Osteoblast (primary cell): ENCODE measurements at regions not wholly inside any gene's neighbourhood (a gene's known extent, or its start where the extent isn't known, plus 50 kb on each side); places are given as distances from the start of the nearest gene placed in this dataset.

ENCODE experiments used
- DNase-seq: peaks from one replicate; pipeline ENCODE4 v3.0.0; 2011; ENCODE audit warnings: low spot score, mixed read lengths; ENCODE audit not compliant: insufficient read length; ENCODE audit errors: missing footprints
- H2AFZ ChIP-seq: 2 replicates; pipeline ENCODE4 v1.6.0; 2011; ENCODE audit warnings: mild to moderate bottlenecking, low read length
- H3K27ac ChIP-seq: 2 replicates; pipeline ENCODE4 v1.5.1; 2011; ENCODE audit warnings: mild to moderate bottlenecking, low read depth, low read length, moderate library complexity
- H3K27me3 ChIP-seq: 2 replicates; pipeline ENCODE4 v1.6.0; 2012; ENCODE audit warnings: mild to moderate bottlenecking, control low read depth, inconsistent platforms, low read length, moderate library complexity; ENCODE audit not compliant: insufficient read depth
- H3K36me3 ChIP-seq: 2 replicates; pipeline ENCODE4 v1.5.1; 2011; ENCODE audit warnings: mild to moderate bottlenecking, low read length, control low read depth, moderate library complexity; ENCODE audit not compliant: insufficient read depth
- H3K4me1 ChIP-seq: 2 replicates; pipeline ENCODE4 v1.5.1; 2011; ENCODE audit warnings: mild to moderate bottlenecking, low read length, control low read depth, moderate library complexity; ENCODE audit not compliant: insufficient read depth
- H3K4me2 ChIP-seq: 2 replicates; pipeline ENCODE4 v1.6.0; 2011; ENCODE audit warnings: mild to moderate bottlenecking, low read length; ENCODE audit not compliant: insufficient read depth
- H3K4me3 ChIP-seq: fragments of 200-600 bp; sonication (generic); 3 replicates; pipeline ENCODE4 v1.5.1; 2012; ENCODE audit warnings: mild to moderate bottlenecking, low read length, inconsistent platforms; ENCODE audit not compliant: insufficient read depth
- H3K79me2 ChIP-seq: 2 replicates; pipeline ENCODE4 v1.6.0; 2012; ENCODE audit warnings: mild to moderate bottlenecking, low read length, control low read depth, inconsistent platforms; ENCODE audit not compliant: insufficient read depth
- H3K9me3 ChIP-seq: 2 replicates; pipeline ENCODE4 v1.5.1; 2011; ENCODE audit warnings: low read depth, low read length, control low read depth
- H4K20me1 ChIP-seq: 2 replicates; pipeline ENCODE4 v1.6.0; 2012; ENCODE audit warnings: mild to moderate bottlenecking, low read length, control low read depth; ENCODE audit not compliant: insufficient read depth
- TF ChIP-seq, protein P1 (sequence below): IDR thresholded peaks from 2 replicates; pipeline ENCODE4 v1.5.1; 2011; ENCODE audit warnings: mild to moderate bottlenecking, low read depth, low read length, moderate library complexity; ENCODE audit errors: extremely low read depth

GRCh38 chr2:147061269-147061668 lies 783.6 kb upstream of the ACVR2A start:
- no peaks in the 10 kb centered on the region for H3K9me3 ChIP-seq
- no peak overlapping the region for H2AFZ ChIP-seq
- H3K36me3 ChIP-seq, result no peaks in the 10 kb centered on the region
- H3K4me1 ChIP-seq, result no peaks in the 10 kb centered on the region
- no peak overlapping the region for H3K4me2 ChIP-seq
- no peaks in the 10 kb centered on the region for H3K79me2 ChIP-seq
- H4K20me1 ChIP-seq, result no peaks in the 10 kb centered on the region
- TF ChIP-seq, protein P1, sequence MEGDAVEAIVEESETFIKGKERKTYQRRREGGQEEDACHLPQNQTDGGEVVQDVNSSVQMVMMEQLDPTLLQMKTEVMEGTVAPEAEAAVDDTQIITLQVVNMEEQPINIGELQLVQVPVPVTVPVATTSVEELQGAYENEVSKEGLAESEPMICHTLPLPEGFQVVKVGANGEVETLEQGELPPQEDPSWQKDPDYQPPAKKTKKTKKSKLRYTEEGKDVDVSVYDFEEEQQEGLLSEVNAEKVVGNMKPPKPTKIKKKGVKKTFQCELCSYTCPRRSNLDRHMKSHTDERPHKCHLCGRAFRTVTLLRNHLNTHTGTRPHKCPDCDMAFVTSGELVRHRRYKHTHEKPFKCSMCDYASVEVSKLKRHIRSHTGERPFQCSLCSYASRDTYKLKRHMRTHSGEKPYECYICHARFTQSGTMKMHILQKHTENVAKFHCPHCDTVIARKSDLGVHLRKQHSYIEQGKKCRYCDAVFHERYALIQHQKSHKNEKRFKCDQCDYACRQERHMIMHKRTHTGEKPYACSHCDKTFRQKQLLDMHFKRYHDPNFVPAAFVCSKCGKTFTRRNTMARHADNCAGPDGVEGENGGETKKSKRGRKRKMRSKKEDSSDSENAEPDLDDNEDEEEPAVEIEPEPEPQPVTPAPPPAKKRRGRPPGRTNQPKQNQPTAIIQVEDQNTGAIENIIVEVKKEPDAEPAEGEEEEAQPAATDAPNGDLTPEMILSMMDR, result no peak
- H3K27ac ChIP-seq, result no peak overlapping the region
- DNase-seq, result no peak
- no peak overlapping the region for H3K4me3 ChIP-seq
- no peaks in the 10 kb centered on the region for H3K27me3 ChIP-seq

- H2AFZ ChIP-seq, result no peak overlapping the region
- TF ChIP-seq, protein P1, result no peak
- no peak overlapping the region for H3K4me3 ChIP-seq
Measured at GRCh38 chr2:147057892-147058490, 786.8 kb upstream of the ACVR2A start.

DNA sequence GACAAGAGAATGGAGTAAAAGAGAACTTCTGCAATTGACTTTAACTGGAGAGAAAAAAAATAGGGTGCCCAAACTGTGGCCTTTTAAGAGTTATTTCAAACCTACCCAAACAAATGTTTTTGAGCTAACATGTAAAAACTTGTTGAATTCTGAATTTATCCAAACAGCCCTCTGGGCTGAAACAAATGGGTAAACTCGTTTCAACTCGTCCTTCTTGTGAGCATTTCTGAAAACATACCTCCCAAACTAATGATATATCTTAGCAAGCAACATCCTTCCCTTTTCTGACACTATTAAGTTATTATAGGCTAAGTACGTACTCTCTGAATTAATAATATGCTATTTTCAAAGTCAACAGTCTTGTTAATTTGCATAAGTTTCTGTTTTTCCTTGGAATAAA lies 793.0 kb upstream of the ACVR2A start:
- H3K36me3 ChIP-seq, result no peaks in the 10 kb centered on the region
- H3K4me3 ChIP-seq, result no peak overlapping the region
- H3K4me1 ChIP-seq, result no peaks in the 10 kb centered on the region
- H3K27ac ChIP-seq, result no peak overlapping the region
- TF ChIP-seq, protein P1, result no peak
- H3K4me2 ChIP-seq, result no peak overlapping the region
- H3K79me2 ChIP-seq, result no peaks in the 10 kb centered on the region
- peak; percentile 62 for DNase-seq
- H3K9me3 ChIP-seq, result no peaks in the 10 kb centered on the region
- no peaks in the 10 kb centered on the region for H3K27me3 ChIP-seq
- H4K20me1 ChIP-seq, result no peaks in the 10 kb centered on the region
- H2AFZ ChIP-seq, result no peak overlapping the region

More at GRCh38 chr2:147057892-147058490, 786.8 kb upstream of the ACVR2A start:
- no peak overlapping the region for H3K27ac ChIP-seq
- no peak for DNase-seq
- no peaks in the 10 kb centered on the region for H3K79me2 ChIP-seq
- no peaks in the 10 kb centered on the region for H3K27me3 ChIP-seq
- no peaks in the 10 kb centered on the region for H4K20me1 ChIP-seq
- no peaks in the 10 kb centered on the region for H3K9me3 ChIP-seq
- H3K36me3 ChIP-seq, result no peaks in the 10 kb centered on the region
- H3K4me2 ChIP-seq, result no peak overlapping the region
- H3K4me1 ChIP-seq, result no peaks in the 10 kb centered on the region

DNA sequence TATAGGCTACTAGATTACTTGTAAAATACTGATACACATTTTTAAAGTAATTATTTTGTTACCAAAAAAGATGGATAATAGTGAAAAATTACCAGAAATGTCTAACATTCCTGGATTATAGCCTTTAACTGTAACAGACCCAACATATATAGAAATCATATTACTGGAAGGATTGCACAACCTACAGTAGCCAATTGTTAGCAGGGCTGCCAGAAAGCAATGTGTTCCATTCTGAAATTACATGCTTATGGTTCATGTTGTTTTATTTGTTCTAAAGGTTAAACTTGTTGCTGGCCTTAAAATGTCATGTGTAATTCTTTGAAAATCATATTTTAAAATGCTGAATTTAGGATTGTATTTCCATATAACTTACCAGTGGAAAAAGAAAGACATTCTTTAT lies 793.6 kb upstream of the ACVR2A start:
- Histone ChIP-seq H3K4me2 (no peak overlapping the region), H4K20me1 (no peaks in the 10 kb centered on the region), H3K9me3 (no peaks in the 10 kb centered on the region), H3K4me1 (no peaks in the 10 kb centered on the region), H3K27ac (no peak overlapping the region), H2AFZ (no peak overlapping the region), H3K27me3 (no peaks in the 10 kb centered on the region), H3K79me2 (no peaks in the 10 kb centered on the region), H3K4me3 (no peak overlapping the region), H3K36me3 (no peaks in the 10 kb centered on the region)
- TF ChIP-seq, protein P1, result no peak
- DNase-seq, result no peak
